NCI-H526 treated with DMSO at 0.1 percent for 48 hours (cell line): ENCODE measurements at regions not wholly inside any gene's neighbourhood (a gene's known extent, or its start where the extent isn't known, plus 50 kb on each side); places are given as distances from the start of the nearest gene placed in this dataset.

Source experiments
- DNase-seq: peaks from one replicate; lab custom pipeline; 2025; lab: John Stamatoyannopoulos, UW

DNA sequence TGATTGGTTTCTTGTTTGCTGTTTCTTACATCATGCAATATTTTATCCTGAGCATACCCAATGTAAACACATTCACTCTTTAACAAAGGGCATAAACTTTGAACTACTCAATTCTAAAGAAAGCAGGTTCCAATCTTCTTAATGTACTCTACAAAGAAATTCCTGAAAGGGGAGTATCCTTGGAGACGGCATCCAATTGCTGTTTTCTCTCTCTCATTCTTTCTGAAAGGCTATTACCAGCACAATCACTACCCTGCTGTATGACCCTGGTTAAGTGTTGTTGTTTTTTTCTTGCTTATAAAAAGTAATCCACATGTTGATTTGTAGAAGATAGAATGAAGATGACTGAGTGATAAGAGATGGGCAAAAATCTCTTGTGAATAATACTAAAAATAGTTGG lies 176.0 kb downstream of the ZNF365 start:
- DNase-seq, result no peak

- DNase-seq, result no peak
These were observed 180.5 kb downstream of the ZNF365 start for GRCh38 chr10:62554632-62555199.

GRCh38 chr10:62559481-62560200 lies 185.5 kb downstream of the ZNF365 start:
- no peak for DNase-seq

DNA sequence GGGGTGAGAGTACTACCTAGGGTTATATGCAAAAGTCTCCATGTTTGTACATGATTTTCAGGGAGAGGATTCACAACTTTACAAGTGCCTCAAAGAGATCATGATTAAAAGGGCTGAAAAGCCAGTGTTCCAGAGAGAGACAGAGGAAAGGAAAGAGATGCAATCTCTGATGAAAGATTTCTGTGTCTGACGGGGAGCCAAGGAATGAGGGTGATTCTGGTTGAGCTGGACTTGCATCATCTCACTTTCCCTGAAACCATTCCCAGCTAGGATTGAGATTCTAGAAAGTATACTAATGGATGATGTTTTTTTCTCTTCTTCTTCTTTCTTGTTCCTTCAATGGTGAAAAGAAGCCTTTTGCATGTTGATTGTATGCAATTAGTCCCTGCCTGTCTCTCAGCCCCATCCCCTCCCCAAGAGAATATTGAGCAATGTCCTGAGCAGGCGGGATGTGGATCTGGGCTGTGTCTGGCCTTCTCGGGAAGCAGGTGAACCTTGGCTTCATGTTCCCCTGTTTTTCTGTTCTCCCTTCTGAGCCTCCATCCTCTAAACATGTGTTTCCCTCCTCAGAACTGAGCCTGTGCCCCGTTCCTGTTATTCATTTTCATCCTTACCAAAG lies 186.1 kb downstream of the ZNF365 start:
- no peak for DNase-seq

- DNase-seq, result no peak
These were observed 187.0 kb downstream of the ZNF365 start for GRCh38 chr10:62561151-62561550.

- DNase-seq, result no peak
These were observed 187.9 kb downstream of the ZNF365 start for GRCh38 chr10:62562101-62562500.

DNA sequence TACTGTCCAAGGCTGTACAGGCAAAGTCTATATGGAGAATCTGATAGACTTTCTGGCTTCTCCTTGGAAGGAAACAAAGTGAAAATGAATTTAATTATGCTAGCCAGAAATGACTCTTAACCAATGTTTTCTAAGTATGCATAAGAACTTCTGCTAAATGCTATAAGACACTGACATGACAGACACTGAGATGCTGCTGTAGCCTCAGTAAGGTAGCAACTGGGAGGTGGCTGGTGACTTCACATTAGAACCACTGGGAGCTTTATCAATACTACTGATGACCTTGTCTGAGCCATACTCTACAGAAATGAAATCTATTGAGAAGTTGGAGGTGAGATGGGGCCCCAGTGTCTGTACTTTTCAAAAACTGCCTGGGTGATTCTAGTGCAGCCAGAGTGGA lies 188.6 kb downstream of the ZNF365 start:
- no peak for DNase-seq

DNA sequence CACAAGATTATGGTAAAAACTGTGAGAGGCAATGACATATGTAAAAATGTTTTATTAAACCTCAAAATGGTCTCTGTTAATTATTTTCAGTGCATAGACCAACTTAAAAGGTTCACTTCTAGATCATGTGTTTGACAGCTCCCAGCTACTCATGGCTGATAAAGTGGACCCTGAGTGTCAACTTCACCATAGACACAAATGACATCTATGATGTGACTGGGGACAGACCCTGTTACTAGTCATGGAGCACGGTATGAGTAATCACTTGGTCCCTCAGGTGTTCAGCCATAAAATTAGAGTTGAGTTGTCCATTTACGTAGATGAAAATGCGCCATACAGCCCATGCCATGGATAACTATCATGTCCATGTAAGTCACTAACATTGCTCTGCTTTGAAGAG lies 199.8 kb downstream of the ZNF365 start:
- no peak for DNase-seq

DNA sequence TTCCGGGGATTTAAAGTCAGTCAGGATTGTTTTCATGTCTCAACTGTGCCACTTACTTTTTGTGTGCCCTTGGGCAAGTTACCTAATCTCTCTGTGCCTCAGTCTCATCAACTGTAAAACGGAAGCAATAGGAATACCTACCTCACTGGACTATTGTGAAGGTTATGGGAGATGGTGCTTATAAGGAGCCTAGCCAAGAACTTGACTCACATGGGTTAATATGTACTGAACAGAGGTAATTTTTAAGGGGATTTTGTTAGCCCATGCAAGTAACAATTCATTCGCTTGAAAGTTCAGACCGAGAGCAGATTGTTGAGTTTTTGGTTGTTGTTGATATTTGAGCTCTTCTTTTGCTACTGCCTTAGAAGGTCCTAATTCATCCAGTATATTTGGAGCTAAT lies 202.9 kb downstream of the ZNF365 start:
- no peak for DNase-seq

DNA sequence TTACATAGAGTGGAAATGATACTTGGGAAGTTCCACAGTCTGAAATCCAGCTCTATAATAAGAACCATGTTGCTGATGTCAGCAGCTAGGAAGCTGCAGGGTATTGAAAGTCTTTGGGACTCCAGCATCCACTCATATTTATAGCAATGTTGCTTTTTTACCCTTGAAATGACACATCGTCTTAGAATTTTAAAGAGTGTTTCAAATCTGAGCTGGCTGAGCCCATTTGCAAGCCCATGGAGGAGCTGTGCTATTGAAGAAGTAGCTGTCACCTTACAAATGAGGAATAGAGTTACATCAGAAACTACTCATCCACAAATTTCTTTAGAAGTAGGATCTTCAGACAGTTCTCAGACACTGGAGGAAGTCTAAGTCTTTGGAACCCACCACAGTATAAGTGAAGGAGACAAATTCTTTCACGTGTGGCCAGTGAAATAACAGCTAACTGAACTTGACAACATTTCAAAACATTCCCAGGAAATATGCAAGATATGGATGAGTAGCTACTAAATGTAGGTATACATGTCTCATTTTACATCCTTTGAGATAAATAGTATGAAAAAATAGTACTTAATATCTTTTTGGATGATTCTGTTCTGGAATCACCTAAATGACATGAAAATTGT lies 203.6 kb downstream of the ZNF365 start:
- DNase-seq, result no peak

GRCh38 chr10:62578301-62578700 lies 204.1 kb downstream of the ZNF365 start:
- no peak for DNase-seq

DNA sequence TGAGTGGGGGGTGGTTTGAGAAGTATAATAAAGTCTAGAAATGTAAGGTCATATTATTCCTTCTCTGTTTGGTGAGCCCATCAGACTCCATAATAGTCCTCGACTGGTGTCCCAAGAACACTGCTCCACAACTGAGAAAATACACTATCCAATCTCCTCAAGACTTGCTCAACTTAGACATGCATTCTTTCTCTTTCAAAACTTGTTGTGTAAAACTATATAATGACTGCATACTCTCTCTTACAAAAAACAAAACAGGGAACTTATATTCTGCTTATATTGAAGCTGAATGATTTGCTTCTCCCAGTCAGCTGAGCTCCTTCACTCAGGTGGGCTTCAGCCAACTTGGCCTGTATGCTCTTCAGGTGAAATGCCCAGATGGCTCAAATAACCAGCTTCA lies 204.7 kb downstream of the ZNF365 start:
- no peak for DNase-seq

GRCh38 chr10:62580396-62580795 lies 206.2 kb downstream of the ZNF365 start:
- DNase-seq, result no peak

- DNase-seq, result no peak
These were observed 207.2 kb downstream of the ZNF365 start for GRCh38 chr10:62581351-62581750.

- no peak for DNase-seq
These were observed 208.0 kb downstream of the ZNF365 start for GRCh38 chr10:62582101-62582705.

DNA sequence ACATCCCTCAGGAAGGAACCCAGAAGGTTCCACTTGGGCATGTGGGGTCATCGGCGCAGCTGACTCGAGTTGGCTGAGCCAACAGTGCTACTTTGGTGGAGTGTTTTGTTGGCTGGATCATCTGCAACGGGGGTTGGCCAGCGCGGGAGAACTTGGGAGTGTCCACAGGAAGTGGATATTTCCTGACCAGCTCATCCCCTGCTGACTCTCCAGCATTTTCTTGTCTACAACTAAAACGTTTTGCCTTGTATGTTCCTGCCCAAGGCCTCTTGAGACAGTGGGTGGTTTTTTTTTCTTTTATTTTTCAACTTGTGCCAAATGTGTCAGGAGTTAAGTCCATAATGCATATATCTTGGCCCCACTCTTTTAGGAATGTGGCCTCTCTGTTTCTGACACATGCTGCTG lies 208.6 kb downstream of the ZNF365 start:
- DNase-seq, result no peak

DNA sequence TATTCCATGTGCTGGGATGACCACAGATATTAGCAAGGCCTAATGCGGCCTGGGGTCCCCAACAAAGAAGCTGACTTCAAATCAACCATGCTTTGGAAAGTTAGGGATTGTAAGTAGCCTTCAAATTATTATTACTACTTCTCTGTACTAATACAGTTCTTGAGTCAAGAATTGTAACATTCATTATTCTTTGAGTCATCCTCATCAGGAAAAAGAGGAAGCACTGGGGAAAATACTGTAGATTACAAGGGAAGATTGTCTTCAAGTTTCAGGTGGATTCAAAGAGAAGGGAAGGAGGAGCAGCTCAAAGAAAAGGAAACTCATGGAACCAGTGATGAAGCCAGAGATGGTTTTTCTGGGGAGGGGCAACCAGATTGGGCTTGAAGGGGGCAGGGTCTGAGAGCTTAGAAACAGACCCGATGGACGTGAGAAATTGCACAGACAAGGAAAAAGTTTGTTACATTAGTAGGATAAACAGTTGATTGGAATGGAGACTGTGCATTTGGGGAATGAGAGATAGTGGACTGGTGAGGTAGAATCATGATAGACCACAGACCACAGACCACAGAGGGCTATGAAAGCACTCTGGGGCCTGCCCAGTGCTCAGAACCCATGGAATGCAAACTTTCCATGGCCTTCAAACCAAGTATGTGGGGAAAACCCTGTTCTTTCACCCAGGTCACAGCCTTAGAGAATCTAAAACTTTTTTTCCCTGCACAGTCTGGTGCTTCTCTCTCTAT lies 209.9 kb downstream of the ZNF365 start:
- DNase-seq, result no peak

DNA sequence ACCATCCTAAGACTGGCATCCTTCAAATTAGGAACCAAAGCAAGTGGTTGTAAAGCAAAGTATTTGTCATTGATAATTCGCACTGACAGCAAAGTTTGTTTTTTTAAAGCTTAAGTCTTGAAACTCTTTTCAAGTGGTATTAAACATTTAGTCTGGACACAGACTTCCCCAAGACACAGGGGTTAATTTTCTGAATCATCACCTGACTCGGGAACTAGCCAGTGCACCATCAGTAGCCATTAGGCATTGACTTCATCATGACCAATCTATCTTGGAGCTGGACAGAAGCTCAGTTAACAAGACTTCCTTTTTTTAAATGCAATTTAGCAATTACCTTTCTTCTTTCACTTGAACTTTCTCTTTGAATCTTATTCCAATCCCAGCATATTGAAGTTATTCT lies 210.6 kb downstream of the ZNF365 start:
- no peak for DNase-seq

- DNase-seq, result no peak
These were observed 211.1 kb downstream of the ZNF365 start for GRCh38 chr10:62585211-62585775.

DNA sequence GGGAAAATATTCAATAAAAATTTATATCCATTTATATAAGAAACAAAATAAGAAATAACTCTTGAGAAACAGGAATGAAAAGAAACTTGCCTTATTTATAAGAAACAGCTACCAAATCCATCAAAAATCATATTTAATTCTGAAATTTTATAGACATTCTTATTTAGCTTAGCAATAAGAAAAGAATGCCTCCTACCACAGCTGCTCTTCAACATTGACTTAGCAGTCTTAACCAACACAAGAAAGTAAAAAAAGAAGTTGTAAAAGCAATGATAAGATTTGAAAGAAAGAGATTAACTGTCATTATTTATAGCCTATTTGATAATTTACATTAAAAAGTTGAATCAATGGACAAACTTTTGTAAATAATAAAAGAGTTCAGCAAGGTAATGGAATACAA lies 212.8 kb downstream of the ZNF365 start:
- DNase-seq, result no peak

GRCh38 chr10:62588116-62588515 lies 213.9 kb downstream of the ZNF365 start:
- DNase-seq, result no peak

GRCh38 chr10:62589689-62590088 lies 214.8 kb upstream of the ADO start:
- no peak for DNase-seq
